GM10266 (cell line): ENCODE measurements at regions not wholly inside any gene's neighbourhood (a gene's known extent, or its start where the extent isn't known, plus 50 kb on each side); places are given as distances from the start of the nearest gene placed in this dataset.

Experiments used
- DNase-seq: peaks from one replicate; pipeline ENCODE4 v3.0.0; 2012; ENCODE audit errors: extremely low spot score
- TF ChIP-seq, protein P1 (sequence below): IDR thresholded peaks from 2 replicates; pipeline ENCODE4 v1.5.1; 2012; ENCODE audit warnings: mild to moderate bottlenecking, low read depth; ENCODE audit not compliant: control insufficient read depth, insufficient read depth; ENCODE audit errors: missing control alignments

DNA sequence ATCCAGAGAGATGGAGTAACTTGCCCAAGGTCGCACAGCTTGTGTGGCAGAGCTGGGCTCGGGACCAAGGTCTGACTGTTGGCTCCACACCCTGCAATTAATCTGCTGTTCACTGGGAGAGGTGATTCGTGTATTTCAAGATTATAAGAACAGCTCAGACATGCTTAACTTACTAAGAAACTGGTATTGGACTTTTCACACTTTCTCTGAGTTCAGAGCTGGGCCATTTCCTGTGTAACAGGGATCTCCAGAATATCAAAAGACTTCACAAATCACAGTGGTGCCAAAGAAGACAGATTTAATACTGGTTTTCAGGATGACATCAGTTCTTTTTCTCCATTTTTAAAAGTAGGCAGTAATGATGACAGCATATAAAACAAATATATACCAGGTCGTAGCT is 156.8 kb upstream of the UBE2E1 start:
- TF ChIP-seq, protein P1, sequence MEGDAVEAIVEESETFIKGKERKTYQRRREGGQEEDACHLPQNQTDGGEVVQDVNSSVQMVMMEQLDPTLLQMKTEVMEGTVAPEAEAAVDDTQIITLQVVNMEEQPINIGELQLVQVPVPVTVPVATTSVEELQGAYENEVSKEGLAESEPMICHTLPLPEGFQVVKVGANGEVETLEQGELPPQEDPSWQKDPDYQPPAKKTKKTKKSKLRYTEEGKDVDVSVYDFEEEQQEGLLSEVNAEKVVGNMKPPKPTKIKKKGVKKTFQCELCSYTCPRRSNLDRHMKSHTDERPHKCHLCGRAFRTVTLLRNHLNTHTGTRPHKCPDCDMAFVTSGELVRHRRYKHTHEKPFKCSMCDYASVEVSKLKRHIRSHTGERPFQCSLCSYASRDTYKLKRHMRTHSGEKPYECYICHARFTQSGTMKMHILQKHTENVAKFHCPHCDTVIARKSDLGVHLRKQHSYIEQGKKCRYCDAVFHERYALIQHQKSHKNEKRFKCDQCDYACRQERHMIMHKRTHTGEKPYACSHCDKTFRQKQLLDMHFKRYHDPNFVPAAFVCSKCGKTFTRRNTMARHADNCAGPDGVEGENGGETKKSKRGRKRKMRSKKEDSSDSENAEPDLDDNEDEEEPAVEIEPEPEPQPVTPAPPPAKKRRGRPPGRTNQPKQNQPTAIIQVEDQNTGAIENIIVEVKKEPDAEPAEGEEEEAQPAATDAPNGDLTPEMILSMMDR, result no peak
- no peak for DNase-seq

DNA sequence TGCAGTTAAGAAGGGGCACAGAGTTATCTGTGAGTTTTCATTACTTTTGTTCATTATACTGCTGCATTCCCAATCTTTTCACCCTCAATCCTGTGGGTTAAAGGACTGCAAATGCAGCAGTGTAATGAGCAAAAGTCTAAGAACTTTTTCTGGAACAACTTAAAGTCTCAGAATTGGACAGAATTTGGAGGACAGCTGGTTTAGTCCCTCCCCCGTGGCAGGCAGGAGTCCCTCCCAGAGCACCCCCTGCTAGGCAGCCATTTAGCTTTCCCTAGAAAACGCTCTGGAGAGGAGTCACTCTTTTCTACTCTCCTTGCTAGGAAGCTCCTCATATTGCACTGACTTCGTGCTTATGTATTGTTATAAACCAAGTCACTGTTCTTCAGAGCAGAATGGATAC is 156.3 kb upstream of the UBE2E1 start:
- TF ChIP-seq, protein P1, result no peak
- DNase-seq, result no peak

DNA sequence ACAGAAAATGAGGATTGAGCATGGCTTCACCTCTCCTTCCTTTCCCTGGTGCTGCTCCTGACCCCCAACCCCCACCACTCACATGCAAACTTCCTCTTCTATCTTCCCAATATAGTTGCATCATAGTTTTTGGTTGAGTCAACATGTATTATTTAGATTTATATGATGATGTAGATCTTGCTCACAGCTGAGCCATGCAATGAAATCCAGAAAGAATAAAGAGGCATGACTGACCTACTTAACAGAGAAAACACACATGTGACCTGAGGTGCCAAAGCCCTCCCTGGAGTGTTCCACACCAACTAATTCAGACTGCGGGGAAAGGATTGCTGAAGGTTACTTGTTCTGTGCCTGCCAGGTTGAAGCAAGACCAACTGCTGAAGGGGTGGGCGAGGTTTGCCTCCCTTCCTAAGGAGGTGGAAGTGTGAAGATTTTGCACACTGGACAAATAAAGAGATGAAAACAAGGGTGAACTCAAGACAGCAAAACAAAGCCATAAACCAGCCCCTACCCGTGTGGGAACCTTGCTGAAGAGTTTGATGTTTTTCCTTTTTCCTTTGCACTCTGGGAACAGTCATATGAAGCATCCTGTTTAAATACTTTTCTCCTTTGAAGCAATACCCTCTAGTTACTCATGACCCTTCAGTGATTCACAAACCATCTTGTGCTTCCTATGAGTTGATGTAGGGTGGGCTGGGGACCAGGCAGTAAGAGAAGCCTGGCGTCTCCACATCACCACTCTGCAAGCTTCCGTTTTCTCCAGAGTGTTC is 155.2 kb upstream of the UBE2E1 start:
- DNase-seq, result no peak
- TF ChIP-seq, protein P1, result no peak

DNA sequence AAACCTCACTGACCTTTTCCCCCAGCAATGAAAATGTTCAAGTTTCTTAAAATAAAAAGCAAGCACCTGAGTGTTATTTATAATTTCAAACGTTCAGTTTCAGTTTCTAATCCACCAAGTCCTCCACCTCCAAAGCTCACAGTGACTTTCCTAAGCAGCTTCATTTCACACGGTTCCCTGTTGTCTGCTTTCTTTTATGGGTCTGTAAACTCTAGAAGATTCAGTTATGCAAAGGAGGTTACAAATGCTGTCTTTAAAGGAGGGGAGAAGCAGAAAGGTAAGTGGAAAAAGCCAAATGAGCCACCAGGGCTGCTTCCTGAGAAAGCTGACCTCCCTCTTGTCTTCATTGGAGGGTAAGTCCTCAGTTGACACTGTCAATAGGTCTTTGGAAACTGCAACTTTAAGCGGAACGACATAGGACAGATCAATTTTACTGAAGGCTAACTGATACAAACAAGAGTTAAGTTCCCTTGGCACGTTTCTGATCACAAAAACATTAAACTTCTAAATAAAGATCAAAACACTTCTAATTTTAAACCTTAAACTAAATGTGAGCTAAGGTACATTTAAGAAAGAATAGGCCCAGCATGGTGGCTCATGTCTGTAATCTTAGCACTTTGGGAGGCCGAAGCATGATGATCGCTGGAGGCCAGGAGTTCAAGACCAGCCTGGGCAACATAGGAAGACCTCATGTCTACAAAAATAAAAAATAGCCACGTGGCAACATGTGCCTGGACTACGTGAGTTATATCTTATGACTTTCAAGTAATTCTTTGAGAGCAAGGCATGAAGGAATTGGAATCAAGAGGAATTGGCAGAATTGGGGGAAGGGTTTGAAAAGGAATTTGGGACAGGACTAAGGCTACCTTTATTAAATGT is 151.9 kb upstream of the UBE2E1 start:
- peak; percentile 55 for DNase-seq
- TF ChIP-seq, protein P1, result no peak

DNA sequence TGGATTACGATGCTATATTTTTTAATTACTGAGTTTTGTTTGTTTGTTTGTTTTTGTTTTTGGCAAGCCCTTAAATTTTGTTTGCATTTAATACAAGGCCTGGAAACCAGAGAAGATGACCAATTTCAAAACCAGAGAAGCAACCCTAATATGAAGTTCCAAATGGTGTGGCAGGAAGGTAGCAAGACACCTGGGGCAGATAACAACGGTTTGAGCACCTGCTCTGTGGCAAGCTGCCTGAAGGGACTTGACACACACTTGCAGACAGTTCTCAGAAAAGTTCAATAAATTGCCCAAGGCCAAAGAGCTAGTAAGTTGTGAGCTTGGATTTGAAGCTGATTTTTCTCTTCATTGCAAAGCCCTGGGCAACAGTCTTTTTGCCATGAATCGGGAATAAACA is 151.2 kb upstream of the UBE2E1 start:
- TF ChIP-seq, protein P1, result no peak
- no peak for DNase-seq

DNA sequence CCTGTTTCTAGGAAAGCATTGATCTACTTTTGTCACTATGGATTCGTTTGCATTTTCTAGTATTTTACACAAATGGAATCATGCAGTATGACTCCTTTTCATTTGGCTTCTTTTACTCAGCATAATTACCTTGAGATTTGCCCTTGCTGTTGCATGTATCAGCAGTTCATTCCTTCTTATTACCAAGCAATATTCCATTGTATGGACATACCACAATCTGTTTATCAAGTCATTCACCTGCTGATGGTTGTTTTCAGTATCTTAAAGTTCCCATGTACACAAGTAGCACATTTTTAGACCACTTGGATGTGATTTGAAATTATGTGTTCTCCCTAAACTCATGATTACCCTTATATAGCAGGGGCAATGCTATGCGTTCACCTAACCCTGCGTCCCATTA is 150.0 kb upstream of the UBE2E1 start:
- no peak for DNase-seq
- TF ChIP-seq, protein P1, result no peak

DNA sequence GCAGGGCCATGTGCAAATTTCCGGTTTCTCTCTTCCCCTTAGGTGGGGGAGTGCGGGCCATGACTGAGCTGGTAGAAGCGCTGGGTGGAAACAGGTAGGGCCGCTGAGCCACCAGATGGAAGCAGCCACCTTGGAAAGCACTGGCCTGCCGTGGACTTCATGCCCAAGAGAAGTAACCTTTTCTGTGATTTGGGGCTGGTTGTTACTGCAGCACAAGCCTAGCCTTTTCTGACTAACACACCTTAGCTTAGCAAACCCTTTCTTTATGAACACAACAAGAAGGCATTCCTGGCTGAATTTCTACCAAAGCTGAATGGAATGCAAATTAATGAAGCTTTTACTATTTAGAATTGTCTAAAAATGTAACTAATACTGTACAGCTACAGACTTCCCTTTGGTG is 149.6 kb upstream of the UBE2E1 start:
- TF ChIP-seq, protein P1, result no peak
- DNase-seq, result no peak
